ENCODE measurements at regions not wholly inside any gene's neighbourhood (a gene's known extent, or its start where the extent isn't known, plus 50 kb on each side); places are given as distances from the start of the nearest gene placed in this dataset.

DNA sequence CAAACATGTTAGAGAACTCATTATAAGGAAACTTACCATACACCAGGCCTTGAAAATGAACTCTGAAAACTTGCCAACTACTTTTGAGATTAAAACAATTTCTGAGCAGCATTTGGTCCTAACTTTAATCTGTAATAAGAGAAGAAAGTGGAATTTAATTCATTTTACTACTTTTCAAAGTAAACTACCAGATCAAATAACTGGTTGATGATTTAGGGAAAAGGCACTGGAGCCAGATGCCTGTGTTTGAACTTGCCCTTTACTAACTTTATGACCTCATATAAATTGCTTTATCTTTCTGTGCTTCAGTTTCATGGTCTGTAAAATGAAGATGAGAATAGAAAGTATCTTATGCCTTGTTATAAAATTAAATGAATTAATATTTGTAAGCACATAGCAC, 159.9 kb upstream of the PCDH18 start:
- TF ChIP-seq, protein P1, sequence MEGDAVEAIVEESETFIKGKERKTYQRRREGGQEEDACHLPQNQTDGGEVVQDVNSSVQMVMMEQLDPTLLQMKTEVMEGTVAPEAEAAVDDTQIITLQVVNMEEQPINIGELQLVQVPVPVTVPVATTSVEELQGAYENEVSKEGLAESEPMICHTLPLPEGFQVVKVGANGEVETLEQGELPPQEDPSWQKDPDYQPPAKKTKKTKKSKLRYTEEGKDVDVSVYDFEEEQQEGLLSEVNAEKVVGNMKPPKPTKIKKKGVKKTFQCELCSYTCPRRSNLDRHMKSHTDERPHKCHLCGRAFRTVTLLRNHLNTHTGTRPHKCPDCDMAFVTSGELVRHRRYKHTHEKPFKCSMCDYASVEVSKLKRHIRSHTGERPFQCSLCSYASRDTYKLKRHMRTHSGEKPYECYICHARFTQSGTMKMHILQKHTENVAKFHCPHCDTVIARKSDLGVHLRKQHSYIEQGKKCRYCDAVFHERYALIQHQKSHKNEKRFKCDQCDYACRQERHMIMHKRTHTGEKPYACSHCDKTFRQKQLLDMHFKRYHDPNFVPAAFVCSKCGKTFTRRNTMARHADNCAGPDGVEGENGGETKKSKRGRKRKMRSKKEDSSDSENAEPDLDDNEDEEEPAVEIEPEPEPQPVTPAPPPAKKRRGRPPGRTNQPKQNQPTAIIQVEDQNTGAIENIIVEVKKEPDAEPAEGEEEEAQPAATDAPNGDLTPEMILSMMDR (IDR thresholded peaks at IDR 0.05) = no peak
- no peak for TF ChIP-seq POLR2A (IDR thresholded peaks at IDR 0.05)
- DNase-seq = no peak
- no peak overlapping the region for H3K27ac ChIP-seq
- no peaks in the 10 kb centered on the region for H3K27me3 ChIP-seq
- no peak overlapping the region for H3K4me3 ChIP-seq
- no peaks in the 10 kb centered on the region for H3K4me1 ChIP-seq
- no peaks in the 10 kb centered on the region for H3K9me3 ChIP-seq
- H3K36me3 ChIP-seq = no peaks in the 10 kb centered on the region

DNA sequence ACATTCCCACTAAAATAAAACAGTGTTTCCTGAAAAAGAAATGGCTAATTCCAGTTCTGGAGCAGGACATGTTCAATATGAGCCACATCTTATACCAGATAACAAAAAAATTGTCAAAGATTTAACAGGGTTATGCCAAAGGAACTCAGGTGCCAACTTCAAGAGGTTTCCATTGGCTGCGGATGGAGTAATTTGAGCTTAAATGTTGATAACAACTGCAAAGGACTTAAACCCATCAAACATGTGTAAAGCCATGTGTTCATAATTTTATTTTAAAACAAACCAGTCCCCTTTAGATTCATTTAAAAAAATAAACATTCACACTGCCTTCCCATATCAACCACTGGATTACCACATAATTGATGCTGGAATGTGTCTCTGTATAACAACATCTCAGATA, 156.4 kb upstream of the PCDH18 start:
- H3K4me3 ChIP-seq = no peak overlapping the region
- no peak overlapping the region for H3K27ac ChIP-seq
- H3K9me3 ChIP-seq = no peaks in the 10 kb centered on the region
- DNase-seq = no peak
- H3K27me3 ChIP-seq = no peaks in the 10 kb centered on the region
- H3K36me3 ChIP-seq = no peaks in the 10 kb centered on the region
- TF ChIP-seq POLR2A (IDR thresholded peaks at IDR 0.05) = no peak
- TF ChIP-seq, protein P1 (IDR thresholded peaks at IDR 0.05) = no peak
- H3K4me1 ChIP-seq = no peaks in the 10 kb centered on the region

DNA sequence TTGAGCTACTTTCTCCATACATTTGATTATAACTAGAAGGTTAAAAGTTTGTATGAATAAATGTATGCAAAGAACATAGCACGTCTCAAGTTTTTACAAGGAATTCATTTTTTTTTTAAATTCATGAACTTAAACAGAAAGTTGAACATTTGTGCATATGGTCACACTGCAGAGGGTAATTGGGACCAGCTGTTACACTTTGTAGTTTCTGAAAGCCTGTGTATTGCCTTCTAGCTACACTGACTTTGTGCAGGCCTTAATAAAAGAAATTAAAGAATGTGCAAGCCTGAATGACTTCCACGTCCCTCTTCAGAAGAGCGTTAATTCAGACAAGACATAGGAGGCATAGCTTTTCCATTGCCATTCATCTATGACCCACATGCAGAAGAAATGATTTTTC, 153.1 kb upstream of the PCDH18 start:
- no peaks in the 10 kb centered on the region for H3K4me1 ChIP-seq
- H3K4me3 ChIP-seq = no peak overlapping the region
- TF ChIP-seq POLR2A (IDR thresholded peaks at IDR 0.05) = no peak
- H3K27me3 ChIP-seq = no peaks in the 10 kb centered on the region
- no peak overlapping the region for H3K27ac ChIP-seq
- H3K36me3 ChIP-seq = no peaks in the 10 kb centered on the region
- DNase-seq = no peak
- no peaks in the 10 kb centered on the region for H3K9me3 ChIP-seq

DNA sequence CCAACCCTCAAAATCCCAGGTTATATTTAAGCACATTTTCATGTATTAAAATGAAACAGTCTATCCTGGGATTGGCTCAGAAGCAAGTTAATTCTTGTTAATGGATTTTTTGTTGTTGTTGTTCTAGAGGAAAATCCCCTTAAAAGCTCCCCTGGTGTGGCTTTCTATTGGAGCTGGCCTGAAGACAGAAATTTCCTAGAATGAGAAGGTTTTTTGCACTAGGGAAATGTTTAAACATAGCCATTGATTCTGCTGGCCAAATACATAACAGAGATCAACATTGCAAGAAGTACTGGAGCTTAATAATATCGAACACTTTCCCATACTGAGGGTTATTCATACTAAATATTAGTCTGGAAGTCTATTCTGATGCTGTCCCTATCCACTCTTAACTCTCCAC, 148.8 kb upstream of the PCDH18 start:
- TF ChIP-seq POLR2A (IDR thresholded peaks at IDR 0.05) = no peak
- TF ChIP-seq, protein P1 (IDR thresholded peaks at IDR 0.05) = no peak
- no peak overlapping the region for H3K4me3 ChIP-seq

DNA sequence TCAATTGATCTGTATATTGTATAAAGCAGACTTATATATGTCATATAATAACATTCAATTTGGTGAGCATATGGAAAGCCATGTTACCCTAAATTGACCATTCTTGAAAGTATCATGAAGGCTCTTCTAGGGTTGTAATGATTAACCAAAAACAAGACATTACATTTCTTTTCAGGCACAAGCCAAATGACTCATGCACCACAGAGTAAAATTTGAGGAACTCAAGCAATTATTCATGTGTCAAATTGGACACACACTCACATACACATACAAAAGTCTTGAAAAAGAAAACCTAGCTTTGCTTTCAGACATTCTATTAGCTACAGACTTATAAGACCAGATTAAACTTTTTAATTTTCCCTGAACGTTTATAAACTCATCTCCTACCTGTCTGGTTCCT, 146.5 kb upstream of the PCDH18 start:
- no peak for DNase-seq
- Histone ChIP-seq H3K36me3 (no peaks in the 10 kb centered on the region), H3K4me1 (no peaks in the 10 kb centered on the region), H3K9me3 (no peaks in the 10 kb centered on the region), H3K4me3 (no peak overlapping the region), H3K27me3 (no peaks in the 10 kb centered on the region), H3K27ac (no peak overlapping the region)
- TF ChIP-seq, protein P1 (IDR thresholded peaks at IDR 0.05) = no peak
- TF ChIP-seq POLR2A (IDR thresholded peaks at IDR 0.05) = no peak

More for the DNA sequence above, 148.8 kb upstream of the PCDH18 start:
- H3K36me3 ChIP-seq = no peaks in the 10 kb centered on the region
- H3K27ac ChIP-seq = no peak overlapping the region
- no peaks in the 10 kb centered on the region for H3K4me1 ChIP-seq
- no peaks in the 10 kb centered on the region for H3K9me3 ChIP-seq
- no peaks in the 10 kb centered on the region for H3K27me3 ChIP-seq
- DNase-seq = no peak

DNA sequence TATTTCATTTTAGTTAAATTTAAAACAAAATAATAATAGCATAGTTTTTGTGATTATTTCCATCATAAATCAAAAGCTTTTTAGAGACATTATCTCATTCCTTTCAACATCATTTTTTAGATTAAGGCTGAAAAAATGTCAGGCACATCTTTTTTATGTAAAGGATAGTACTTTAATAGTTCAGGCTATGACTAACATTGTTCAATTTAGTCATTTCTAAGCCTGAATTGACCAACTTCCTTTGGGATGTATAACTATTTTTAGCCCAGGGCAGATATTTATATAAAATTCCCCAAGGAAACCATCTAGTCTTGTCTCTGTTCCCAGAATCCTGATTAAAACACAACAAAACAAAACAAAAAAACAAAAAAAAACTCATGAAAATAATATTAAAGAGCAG, 145.6 kb upstream of the PCDH18 start:
- Histone ChIP-seq H3K27ac (no peak overlapping the region), H3K4me1 (no peaks in the 10 kb centered on the region), H3K36me3 (no peaks in the 10 kb centered on the region), H3K4me3 (no peak overlapping the region), H3K27me3 (no peaks in the 10 kb centered on the region), H3K9me3 (no peaks in the 10 kb centered on the region)
- TF ChIP-seq, protein P1 (IDR thresholded peaks at IDR 0.05) = no peak
- TF ChIP-seq POLR2A (IDR thresholded peaks at IDR 0.05) = no peak
- no peak for DNase-seq
